Liver (tissue), 3 donors: ENCODE measurements at regions not wholly inside any gene's neighbourhood (a gene's known extent, or its start where the extent isn't known, plus 50 kb on each side); places are given as distances from the start of the nearest gene placed in this dataset.
"Not testable (repeated sequence)": the region's sequence is repeated elsewhere in the genome, so short reads cannot be mapped to it uniquely, and the experiment has no call there.

Source experiments
- MAX ChIP-seq: IDR thresholded peaks from 2 replicates; pipeline ENCODE4 v1.6.1; 2016; ENCODE audit warnings: antibody characterized with exemption
- RXRA ChIP-seq, 2 donors: IDR thresholded peaks; 2 replicates each; pipeline ENCODE4 v1.6.1; 2017 to 2018; ENCODE audit warnings: antibody characterized with exemption in 2 of 2, mild to moderate bottlenecking in 1 of 2
- TF ChIP-seq, protein P1 (sequence below): fragments of 150-350 bp; IDR thresholded peaks from 2 replicates; pipeline ENCODE4 v1.5.1; 2017; ENCODE audit warnings: improper control_type of control experiment, low read depth, low read length; ENCODE audit not compliant: missing input control
- TF ChIP-seq, protein P2 (sequence below): IDR thresholded peaks from 2 replicates; pipeline ENCODE4 v1.6.1; 2016; ENCODE audit warnings: antibody characterized with exemption, mild to moderate bottlenecking
- donor health status: healthy.
- donor health status: healthy.

- not testable (repeated sequence) for TF ChIP-seq RXRA (IDR thresholded peaks at IDR 0.05); MAX
- TF ChIP-seq, protein P1, sequence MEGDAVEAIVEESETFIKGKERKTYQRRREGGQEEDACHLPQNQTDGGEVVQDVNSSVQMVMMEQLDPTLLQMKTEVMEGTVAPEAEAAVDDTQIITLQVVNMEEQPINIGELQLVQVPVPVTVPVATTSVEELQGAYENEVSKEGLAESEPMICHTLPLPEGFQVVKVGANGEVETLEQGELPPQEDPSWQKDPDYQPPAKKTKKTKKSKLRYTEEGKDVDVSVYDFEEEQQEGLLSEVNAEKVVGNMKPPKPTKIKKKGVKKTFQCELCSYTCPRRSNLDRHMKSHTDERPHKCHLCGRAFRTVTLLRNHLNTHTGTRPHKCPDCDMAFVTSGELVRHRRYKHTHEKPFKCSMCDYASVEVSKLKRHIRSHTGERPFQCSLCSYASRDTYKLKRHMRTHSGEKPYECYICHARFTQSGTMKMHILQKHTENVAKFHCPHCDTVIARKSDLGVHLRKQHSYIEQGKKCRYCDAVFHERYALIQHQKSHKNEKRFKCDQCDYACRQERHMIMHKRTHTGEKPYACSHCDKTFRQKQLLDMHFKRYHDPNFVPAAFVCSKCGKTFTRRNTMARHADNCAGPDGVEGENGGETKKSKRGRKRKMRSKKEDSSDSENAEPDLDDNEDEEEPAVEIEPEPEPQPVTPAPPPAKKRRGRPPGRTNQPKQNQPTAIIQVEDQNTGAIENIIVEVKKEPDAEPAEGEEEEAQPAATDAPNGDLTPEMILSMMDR: not testable (repeated sequence)
- TF ChIP-seq, protein P2, sequence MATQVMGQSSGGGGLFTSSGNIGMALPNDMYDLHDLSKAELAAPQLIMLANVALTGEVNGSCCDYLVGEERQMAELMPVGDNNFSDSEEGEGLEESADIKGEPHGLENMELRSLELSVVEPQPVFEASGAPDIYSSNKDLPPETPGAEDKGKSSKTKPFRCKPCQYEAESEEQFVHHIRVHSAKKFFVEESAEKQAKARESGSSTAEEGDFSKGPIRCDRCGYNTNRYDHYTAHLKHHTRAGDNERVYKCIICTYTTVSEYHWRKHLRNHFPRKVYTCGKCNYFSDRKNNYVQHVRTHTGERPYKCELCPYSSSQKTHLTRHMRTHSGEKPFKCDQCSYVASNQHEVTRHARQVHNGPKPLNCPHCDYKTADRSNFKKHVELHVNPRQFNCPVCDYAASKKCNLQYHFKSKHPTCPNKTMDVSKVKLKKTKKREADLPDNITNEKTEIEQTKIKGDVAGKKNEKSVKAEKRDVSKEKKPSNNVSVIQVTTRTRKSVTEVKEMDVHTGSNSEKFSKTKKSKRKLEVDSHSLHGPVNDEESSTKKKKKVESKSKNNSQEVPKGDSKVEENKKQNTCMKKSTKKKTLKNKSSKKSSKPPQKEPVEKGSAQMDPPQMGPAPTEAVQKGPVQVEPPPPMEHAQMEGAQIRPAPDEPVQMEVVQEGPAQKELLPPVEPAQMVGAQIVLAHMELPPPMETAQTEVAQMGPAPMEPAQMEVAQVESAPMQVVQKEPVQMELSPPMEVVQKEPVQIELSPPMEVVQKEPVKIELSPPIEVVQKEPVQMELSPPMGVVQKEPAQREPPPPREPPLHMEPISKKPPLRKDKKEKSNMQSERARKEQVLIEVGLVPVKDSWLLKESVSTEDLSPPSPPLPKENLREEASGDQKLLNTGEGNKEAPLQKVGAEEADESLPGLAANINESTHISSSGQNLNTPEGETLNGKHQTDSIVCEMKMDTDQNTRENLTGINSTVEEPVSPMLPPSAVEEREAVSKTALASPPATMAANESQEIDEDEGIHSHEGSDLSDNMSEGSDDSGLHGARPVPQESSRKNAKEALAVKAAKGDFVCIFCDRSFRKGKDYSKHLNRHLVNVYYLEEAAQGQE: not testable (repeated sequence)
Measured at GRCh38 chr1:149415373-149415772, 59.5 kb upstream of the NBPF19 start.
